IMR-90 (cell line): ENCODE measurements at regions not wholly inside any gene's neighbourhood (a gene's known extent, or its start where the extent isn't known, plus 50 kb on each side); places are given as distances from the start of the nearest gene placed in this dataset.

Experiments used
- ATAC-seq: fragments of 200-7000 bp; cut with Tn5 transposase; 2 replicates; pipeline ENCODE4 v1.9.1; 2020; ENCODE audit warnings: low read depth, mild to moderate bottlenecking, moderate library complexity
- BruUV-seq: library from RNA; stranded (reverse); fragments of 400-500 nt; replicated peaks from 2 replicates; lab custom pipeline; 2021; lab: Mats Ljungman, UMichigan
- CTCF ChIA-PET: fragments of 300-600 bp; formaldehyde crosslinking; extraction: SDS; loops from one replicate; lab custom pipeline; 2021; ENCODE audit warnings: antibody characterized with exemption; lab: Yijun Ruan, JAX
- POLR2A ChIA-PET: fragments of 300-600 bp; sonication (Branson Sonifier 250); formaldehyde crosslinking; loops from one replicate; lab custom pipeline; 2022; ENCODE audit warnings: antibody characterized with exemption; ENCODE audit not compliant: unreplicated experiment; lab: Charles Lee
- DNase-seq: peaks from one replicate; pipeline ENCODE4 v3.0.0; 2013
- H2AFZ ChIP-seq: replicated peaks from 2 replicates; pipeline ENCODE3; 2013; ENCODE audit warnings: low read length, mild to moderate bottlenecking; ENCODE audit not compliant: poor library complexity
- H2AK5ac ChIP-seq: 2 replicates; pipeline ENCODE4 v1.6.1; 2013; ENCODE audit warnings: low read depth, low read length, inconsistent platforms
- H2AK9ac ChIP-seq: replicated peaks from 2 replicates; pipeline ENCODE3; 2013; ENCODE audit warnings: mild to moderate bottlenecking, low read depth, low read length, moderate library complexity; ENCODE audit not compliant: poor library complexity
- H2BK120ac ChIP-seq: 2 replicates; pipeline ENCODE4 v1.6.1; 2013; ENCODE audit warnings: low read depth, low read length, inconsistent platforms
- H2BK15ac ChIP-seq: 3 replicates; pipeline ENCODE4 v1.6.1; 2013; ENCODE audit warnings: low read depth, low read length, inconsistent platforms
- H2BK20ac ChIP-seq: 2 replicates; pipeline ENCODE4 v1.6.1; 2013; ENCODE audit warnings: low read depth, mild to moderate bottlenecking, inconsistent platforms, low read length, moderate library complexity
- H2BK5ac ChIP-seq: 2 replicates; pipeline ENCODE4 v1.6.1; 2013; ENCODE audit warnings: mild to moderate bottlenecking, low read depth, low read length, inconsistent platforms; ENCODE audit not compliant: poor library complexity, severe bottlenecking
- H3K14ac ChIP-seq: replicated peaks from 2 replicates; pipeline ENCODE4 v1.6.1; 2013; ENCODE audit warnings: low read depth, low read length, inconsistent platforms
- H3K18ac ChIP-seq: 2 replicates; pipeline ENCODE4 v1.6.1; 2013; ENCODE audit warnings: low read depth, low read length, control low read depth
- H3K23ac ChIP-seq: 2 replicates; pipeline ENCODE4 v1.6.1; 2013; ENCODE audit warnings: low read depth, low read length, inconsistent platforms
- H3K27ac ChIP-seq: 2 replicates; pipeline ENCODE4 v1.5.1; 2013; ENCODE audit warnings: mild to moderate bottlenecking, control low read depth, low read length; ENCODE audit not compliant: insufficient read depth
- H3K27me3 ChIP-seq: 2 replicates; pipeline ENCODE4 v1.6.1; 2013; ENCODE audit warnings: low read length; ENCODE audit not compliant: control insufficient read depth, insufficient read depth
- H3K36me3 ChIP-seq: 2 replicates; pipeline ENCODE4 v1.6.1; 2013; ENCODE audit warnings: low read length, mixed read lengths; ENCODE audit not compliant: control insufficient read depth, insufficient read depth
- H3K4ac ChIP-seq: 2 replicates; pipeline ENCODE4 v1.6.1; 2013; ENCODE audit warnings: low read depth, low read length, inconsistent platforms
- H3K4me1 ChIP-seq: 2 replicates; pipeline ENCODE4 v1.6.1; 2013; ENCODE audit warnings: low read length, mixed read lengths; ENCODE audit not compliant: control insufficient read depth, insufficient read depth
- H3K4me2 ChIP-seq: 2 replicates; pipeline ENCODE4 v1.6.1; 2013; ENCODE audit warnings: low read depth, mild to moderate bottlenecking, control low read depth, low read length, moderate library complexity
- H3K4me3 ChIP-seq: 2 replicates; pipeline ENCODE4 v1.5.1; 2013; ENCODE audit warnings: low read depth, mild to moderate bottlenecking, control low read depth, low read length, moderate library complexity; ENCODE audit not compliant: insufficient read depth
- H3K56ac ChIP-seq: 2 replicates; pipeline ENCODE4 v1.6.1; 2013; ENCODE audit warnings: low read length, inconsistent platforms; ENCODE audit not compliant: insufficient read depth; ENCODE audit errors: extremely low read depth
- H3K79me1 ChIP-seq, 2 experiments: 2 replicates each; pipeline ENCODE4 v1.6.1; 2013; ENCODE audit warnings: low read length in 2 of 2, inconsistent platforms in 1 of 2, low read depth in 1 of 2
- H3K9ac ChIP-seq: 2 replicates; pipeline ENCODE4 v1.6.1; 2013; ENCODE audit warnings: low read depth, low read length, control low read depth
- H3K9me1 ChIP-seq: 2 replicates; pipeline ENCODE4 v1.6.1; 2013; ENCODE audit warnings: low read length, inconsistent platforms; ENCODE audit not compliant: insufficient read depth
- H3K9me3 ChIP-seq: 2 replicates; pipeline ENCODE4 v1.6.1; 2013; ENCODE audit warnings: low read length; ENCODE audit not compliant: control insufficient read depth, insufficient read depth
- H4K20me1 ChIP-seq: 2 replicates; pipeline ENCODE4 v1.6.1; 2013; ENCODE audit warnings: low read length, inconsistent platforms; ENCODE audit not compliant: insufficient read depth
- H4K5ac ChIP-seq: 2 replicates; pipeline ENCODE4 v1.6.1; 2013; ENCODE audit warnings: mild to moderate bottlenecking, low read depth, low read length, control low read depth
- H4K8ac ChIP-seq, 2 experiments: 2 replicates each; pipeline ENCODE4 v1.6.1; 2013; ENCODE audit warnings: low read depth in 2 of 2, low read length in 2 of 2, control low read depth in 1 of 2, inconsistent platforms in 1 of 2
- H4K91ac ChIP-seq: 2 replicates; pipeline ENCODE4 v1.6.1; 2013; ENCODE audit warnings: low read depth, low read length, inconsistent platforms; ENCODE audit not compliant: insufficient read depth
- BHLHE40 ChIP-seq: fragments of 150-350 bp; IDR thresholded peaks from 2 replicates; pipeline ENCODE4 v1.6.1; 2016; ENCODE audit warnings: mild to moderate bottlenecking, low read depth, low read length
- CEBPB ChIP-seq: IDR thresholded peaks from 2 replicates; pipeline ENCODE4 v1.6.1; 2012; ENCODE audit warnings: low read depth, low read length, improper control_type of control experiment
- CHD1 ChIP-seq: IDR thresholded peaks from 2 replicates; pipeline ENCODE4 v1.6.1; 2012; ENCODE audit warnings: low read depth, low read length, improper control_type of control experiment
- CTCF ChIP-seq: conservative IDR thresholded peaks from 2 replicates; pipeline ENCODE4 v1.5.1; 2012; ENCODE audit warnings: mild to moderate bottlenecking, low read depth, low read length, improper control_type of control experiment
- FOS ChIP-seq: fragments of 150-350 bp; IDR thresholded peaks from 2 replicates; pipeline ENCODE4 v1.6.1; 2016; ENCODE audit warnings: low read depth, low read length
- MAFK ChIP-seq: IDR thresholded peaks from 2 replicates; pipeline ENCODE4 v1.6.1; 2012; ENCODE audit warnings: low read depth, low read length, improper control_type of control experiment
- MAZ ChIP-seq: IDR thresholded peaks from 2 replicates; pipeline ENCODE4 v1.6.1; 2012; ENCODE audit warnings: low read depth, mild to moderate bottlenecking, low read length, improper control_type of control experiment, moderate library complexity, borderline replicate concordance
- MXI1 ChIP-seq: IDR thresholded peaks from 2 replicates; pipeline ENCODE4 v1.6.1; 2012; ENCODE audit warnings: low read depth, mild to moderate bottlenecking, low read length, moderate library complexity, borderline replicate concordance
- NFE2L2 ChIP-seq: fragments of 150-350 bp; IDR thresholded peaks from 2 replicates; pipeline ENCODE4 v1.6.1; 2016; ENCODE audit warnings: low read depth, mild to moderate bottlenecking, low read length
- POLR2A ChIP-seq: IDR thresholded peaks from 2 replicates; pipeline ENCODE4 v1.6.1; 2012; ENCODE audit warnings: mild to moderate bottlenecking, low read depth, low read length
- RAD21 ChIP-seq: IDR thresholded peaks from 2 replicates; pipeline ENCODE4 v1.6.1; 2012; ENCODE audit warnings: low read length, improper control_type of control experiment
- RCOR1 ChIP-seq: IDR thresholded peaks from 2 replicates; pipeline ENCODE4 v1.6.1; 2012; ENCODE audit warnings: mild to moderate bottlenecking, low read length, improper control_type of control experiment; ENCODE audit not compliant: insufficient replicate concordance
- RFX5 ChIP-seq: IDR thresholded peaks from 2 replicates; pipeline ENCODE4 v1.8.0; 2012; ENCODE audit warnings: low read depth, mild to moderate bottlenecking, low read length, moderate library complexity
- SMC3 ChIP-seq: fragments of 150-350 bp; IDR thresholded peaks from 2 replicates; pipeline ENCODE4 v1.6.1; 2016; ENCODE audit warnings: low read depth, mild to moderate bottlenecking, antibody characterized with exemption, low read length, moderate library complexity
- WGBS, 2 experiments: methylation state at CpG; one replicate each; pipeline versions ENCODE4 v1.1.5 to v1.1.7; 2013; ENCODE audit warnings: missing lambda C conversion rate in 2 of 2; ENCODE audit not compliant: insufficient read length in 1 of 2; ENCODE audit errors: extremely low coverage in 2 of 2; 5-methylcytosine and 5-hydroxymethylcytosine counted together
- dilution Hi-C: fragments of 300-500 bp; cut with HindIII; formaldehyde crosslinking; loops from one replicate; pipeline ENCODE4 v1.14.3; 2018; ENCODE audit warnings: low sequenced_read_pairs; ENCODE audit not compliant: unreplicated experiment
- in situ Hi-C: fragments of 300-500 bp; cut with MboI; formaldehyde crosslinking; loops from 3 replicates; pipeline ENCODE4 v1.14.3; 2019; ENCODE audit warnings: low sequenced_read_pairs, inconsistent platforms, mixed read lengths
- intact Hi-C: fragments of 100-400 bp; cut with micrococcal nuclease; formaldehyde crosslinking; loops from 2 replicates; pipeline ENCODE4 v1.10.0; 2022
- TF ChIP-seq, protein P1 (sequence below): fragments of 150-350 bp; IDR thresholded peaks from 2 replicates; pipeline ENCODE4 v1.6.1; 2017; ENCODE audit warnings: mild to moderate bottlenecking, antibody characterized with exemption, low read length, low read depth
- TF ChIP-seq, protein P2 (sequence below): fragments of 150-350 bp; IDR thresholded peaks from 2 replicates; pipeline ENCODE4 v1.6.1; 2016; ENCODE audit warnings: low read depth, mild to moderate bottlenecking, low read length, moderate library complexity, borderline replicate concordance

GRCh38 chr17:77873500-77874302 is 84.8 kb upstream of the TNRC6C start:
- H2AFZ ChIP-seq: no peak overlapping the region
- H3K9me1 ChIP-seq: no peaks in the 10 kb centered on the region
- H4K20me1 ChIP-seq: no peaks in the 10 kb centered on the region; the same call in 1 of the 2 replicates
- H2BK5ac ChIP-seq: no peak overlapping the region
- POLR2A ChIA-PET: no interaction called here
- H3K56ac ChIP-seq: no peak overlapping the region
- peaks cover 11% of the 10 kb centered on the region for H3K9me3 ChIP-seq
- H2AK5ac ChIP-seq: no peak overlapping the region
- no peak overlapping the region for H3K4me2 ChIP-seq
- dilution Hi-C loops (no loop called here), intact Hi-C loops (no loop called here), in situ Hi-C loops (no loop called here)
- TF ChIP-seq RCOR1: no peak
- TF ChIP-seq MAZ: no peak
- no peak for TF ChIP-seq MAFK
- no peak for TF ChIP-seq FOS
- TF ChIP-seq CHD1: no peak
- TF ChIP-seq BHLHE40: no peak
- TF ChIP-seq MXI1: no peak
- no peak for TF ChIP-seq RAD21
- no peak for TF ChIP-seq CTCF
- TF ChIP-seq RFX5: no peak
- no peak for TF ChIP-seq POLR2A
- TF ChIP-seq, protein P1, sequence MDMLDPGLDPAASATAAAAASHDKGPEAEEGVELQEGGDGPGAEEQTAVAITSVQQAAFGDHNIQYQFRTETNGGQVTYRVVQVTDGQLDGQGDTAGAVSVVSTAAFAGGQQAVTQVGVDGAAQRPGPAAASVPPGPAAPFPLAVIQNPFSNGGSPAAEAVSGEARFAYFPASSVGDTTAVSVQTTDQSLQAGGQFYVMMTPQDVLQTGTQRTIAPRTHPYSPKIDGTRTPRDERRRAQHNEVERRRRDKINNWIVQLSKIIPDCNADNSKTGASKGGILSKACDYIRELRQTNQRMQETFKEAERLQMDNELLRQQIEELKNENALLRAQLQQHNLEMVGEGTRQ: no peak
- TF ChIP-seq NFE2L2: no peak
- TF ChIP-seq CEBPB: no peak
- no peak for TF ChIP-seq SMC3
- TF ChIP-seq, protein P2, sequence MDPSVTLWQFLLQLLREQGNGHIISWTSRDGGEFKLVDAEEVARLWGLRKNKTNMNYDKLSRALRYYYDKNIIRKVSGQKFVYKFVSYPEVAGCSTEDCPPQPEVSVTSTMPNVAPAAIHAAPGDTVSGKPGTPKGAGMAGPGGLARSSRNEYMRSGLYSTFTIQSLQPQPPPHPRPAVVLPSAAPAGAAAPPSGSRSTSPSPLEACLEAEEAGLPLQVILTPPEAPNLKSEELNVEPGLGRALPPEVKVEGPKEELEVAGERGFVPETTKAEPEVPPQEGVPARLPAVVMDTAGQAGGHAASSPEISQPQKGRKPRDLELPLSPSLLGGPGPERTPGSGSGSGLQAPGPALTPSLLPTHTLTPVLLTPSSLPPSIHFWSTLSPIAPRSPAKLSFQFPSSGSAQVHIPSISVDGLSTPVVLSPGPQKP: no peak
- H3K36me3 ChIP-seq: no peaks in the 10 kb centered on the region
- H3K14ac ChIP-seq: no peak overlapping the region
- no peaks in the 10 kb centered on the region for H3K79me1 ChIP-seq
- no peak overlapping the region for H4K5ac ChIP-seq
- H4K8ac ChIP-seq: no peak overlapping the region
- CTCF ChIA-PET: no interaction called here
- H2BK20ac ChIP-seq: no peak overlapping the region
- H3K23ac ChIP-seq: no peak overlapping the region
- 24% methylated on average over 3 of the region's 14 CpGs; no CpG with 5 or more reads in 1 of the 2 experiments for WGBS, 2 experiments
- H3K18ac ChIP-seq: no peak overlapping the region
- no TSS peak for BruUV-seq
- no peak overlapping the region for H2AK9ac ChIP-seq
- H2BK15ac ChIP-seq: no peak overlapping the region
- H3K4me1 ChIP-seq: no peaks in the 10 kb centered on the region
- no peak overlapping the region for H2BK120ac ChIP-seq
- H3K4ac ChIP-seq: no peak overlapping the region
- H3K27me3 ChIP-seq: peaks cover 27% of the 10 kb centered on the region
- DNase-seq: no peak
- no peak overlapping the region for H3K9ac ChIP-seq
- no peak overlapping the region for H3K4me3 ChIP-seq
- ATAC-seq: no peak
- H3K27ac ChIP-seq: no peak overlapping the region
- no peak overlapping the region for H4K91ac ChIP-seq
